Adrenal gland (tissue), 9 donors: ENCODE measurements at regions not wholly inside any gene's neighbourhood (a gene's known extent, or its start where the extent isn't known, plus 50 kb on each side); places are given as distances from the start of the nearest gene placed in this dataset.
"Not testable (repeated sequence)": the region's sequence is repeated elsewhere in the genome, so short reads cannot be mapped to it uniquely, and the experiment has no call there.

ENCODE experiments used
- DNase-seq, 7 donors: peaks; one replicate each; pipeline ENCODE4 v3.0.0-alpha.2; 2019 to 2020
- H3K27ac ChIP-seq, 5 donors: fragments of 200-600 bp; sonication (generic) in 4 of 5; 1 replicate in 3 of 5; 2 replicates in 2 of 5; pipeline versions ENCODE4 v1.5.1 to v1.8.0; 2016 to 2020; ENCODE audit warnings: mild to moderate bottlenecking in 1 of 5
- H3K27me3 ChIP-seq: fragments of 200-600 bp; 2 replicates; pipeline ENCODE4 v1.8.0; 2021
- H3K36me3 ChIP-seq, 2 donors: fragments of 200-600 bp; replicated peaks in 1 of 2; 1 replicate in 1 of 2; 2 replicates in 1 of 2; pipeline versions ENCODE4 v1.5.1 to v1.8.0; 2018 to 2022
- H3K4me1 ChIP-seq, 2 donors: fragments of 200-600 bp; replicated peaks in 1 of 2; 1 replicate in 1 of 2; 2 replicates in 1 of 2; pipeline versions ENCODE4 v1.5.1 to v1.8.0; 2018 to 2021
- H3K4me3 ChIP-seq, 4 donors: fragments of 200-600 bp; sonication (generic) in 3 of 4; one replicate each; pipeline ENCODE4 v1.5.1; 2016 to 2018
- H3K9me3 ChIP-seq, 3 donors: fragments of 200-600 bp; sonication (generic) in 1 of 3; replicated peaks in 1 of 3; 1 replicate in 2 of 3; 2 replicates in 1 of 3; pipeline versions ENCODE4 v1.5.1 to v1.8.0; 2016 to 2021
- POLR2A ChIP-seq, 2 donors: fragments of 450-650 bp; IDR thresholded peaks; one replicate each; pipeline ENCODE4 v1.6.1; 2017; ENCODE audit warnings: antibody characterized with exemption in 2 of 2, mild to moderate bottlenecking in 2 of 2, moderate library complexity in 1 of 2
- WGBS, 4 donors: extraction: QIAGEN DNeasy Blood & Tissue Kit in 2 of 4; methylation state at CpG; one replicate each; pipeline versions ENCODE4 v1.1.5 to v1.1.7; 2013 to 2017; 5-methylcytosine and 5-hydroxymethylcytosine counted together
- intact Hi-C, 2 donors: fragments of 100-400 bp; cut with DNase I; formaldehyde crosslinking; loops; one replicate each; pipeline versions ENCODE4 v1.14.1 to v1.15.0; 2022 to 2023
- TF ChIP-seq, protein P1 (sequence below), 6 experiments: fragments of 450-650 bp in 4 of 6; fragments of 200-600 bp in 2 of 6; sonication (generic) in 1 of 6; IDR thresholded peaks; 1 replicate in 5 of 6; 2 replicates in 1 of 6; pipeline versions ENCODE4 v1.5.1 to v1.8.0; 2016 to 2021; ENCODE audit warnings: antibody characterized with exemption in 6 of 6, mild to moderate bottlenecking in 2 of 6, moderate library complexity in 1 of 6
- donor health status: healthy with polysubstance abuse.
- donor health status: Bipolar disorder and iron deficiency.
- donor health status: DM: yes; HTN: yes; CAD: no.
- donor health status: DM: no; HTN: no; CAD: no.
- donor health status: DM: no; HTN: no; CAD: no.

DNA sequence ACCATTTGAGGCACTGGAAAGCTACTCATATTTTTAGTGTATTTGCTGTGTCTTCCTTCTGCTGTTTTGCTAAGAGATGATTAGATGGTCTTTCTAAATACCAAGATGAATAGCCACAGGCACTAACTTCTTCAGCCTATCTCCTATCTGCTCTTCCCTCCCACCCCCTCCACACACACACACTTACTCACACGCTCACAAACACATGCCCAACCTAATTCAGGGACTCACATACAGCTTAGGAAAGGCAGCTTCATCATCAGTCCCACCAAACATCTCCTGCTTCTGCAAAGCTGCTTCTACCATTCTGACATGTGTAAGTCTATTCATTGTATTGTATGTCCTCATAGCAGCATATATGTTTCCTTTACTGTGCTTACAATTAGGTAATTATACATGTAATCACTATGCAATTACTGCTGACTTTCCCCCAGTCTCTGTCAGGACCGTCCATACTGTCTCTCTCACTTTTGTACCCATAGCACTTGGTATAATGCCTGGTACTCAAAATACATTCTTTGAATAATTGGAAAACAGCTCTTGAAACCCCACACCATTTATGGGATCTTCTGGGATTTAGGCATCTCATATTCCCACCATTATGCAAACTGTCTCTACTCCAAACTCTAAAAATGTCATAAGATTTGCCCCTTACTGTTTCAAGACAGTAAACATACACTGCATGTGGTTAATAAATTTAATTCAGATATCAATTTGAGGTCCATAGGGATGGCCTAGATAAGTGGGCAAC lies 83.3 kb upstream of the HIF1A start:
- TF ChIP-seq, protein P1, sequence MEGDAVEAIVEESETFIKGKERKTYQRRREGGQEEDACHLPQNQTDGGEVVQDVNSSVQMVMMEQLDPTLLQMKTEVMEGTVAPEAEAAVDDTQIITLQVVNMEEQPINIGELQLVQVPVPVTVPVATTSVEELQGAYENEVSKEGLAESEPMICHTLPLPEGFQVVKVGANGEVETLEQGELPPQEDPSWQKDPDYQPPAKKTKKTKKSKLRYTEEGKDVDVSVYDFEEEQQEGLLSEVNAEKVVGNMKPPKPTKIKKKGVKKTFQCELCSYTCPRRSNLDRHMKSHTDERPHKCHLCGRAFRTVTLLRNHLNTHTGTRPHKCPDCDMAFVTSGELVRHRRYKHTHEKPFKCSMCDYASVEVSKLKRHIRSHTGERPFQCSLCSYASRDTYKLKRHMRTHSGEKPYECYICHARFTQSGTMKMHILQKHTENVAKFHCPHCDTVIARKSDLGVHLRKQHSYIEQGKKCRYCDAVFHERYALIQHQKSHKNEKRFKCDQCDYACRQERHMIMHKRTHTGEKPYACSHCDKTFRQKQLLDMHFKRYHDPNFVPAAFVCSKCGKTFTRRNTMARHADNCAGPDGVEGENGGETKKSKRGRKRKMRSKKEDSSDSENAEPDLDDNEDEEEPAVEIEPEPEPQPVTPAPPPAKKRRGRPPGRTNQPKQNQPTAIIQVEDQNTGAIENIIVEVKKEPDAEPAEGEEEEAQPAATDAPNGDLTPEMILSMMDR (IDR thresholded peaks at IDR 0.05), result no peak
- no peak for TF ChIP-seq POLR2A (IDR thresholded peaks at IDR 0.05)
- H3K4me1 ChIP-seq, result peaks cover 0 to 27% of the 10 kb centered on the region in 2 donors
- H3K27me3 ChIP-seq, result no peaks in the 10 kb centered on the region
- H3K36me3 ChIP-seq, result no peaks in the 10 kb centered on the region
- 87 to 100% (median 88%) methylated on average over 2 of the region's 2 CpGs for WGBS, 4 donors
- H3K9me3 ChIP-seq, result no peaks in the 10 kb centered on the region
- intact Hi-C loops, result no loop called here
- H3K27ac ChIP-seq, result no peak overlapping the region
- no peak overlapping the region for H3K4me3 ChIP-seq
- no peak for DNase-seq

DNA sequence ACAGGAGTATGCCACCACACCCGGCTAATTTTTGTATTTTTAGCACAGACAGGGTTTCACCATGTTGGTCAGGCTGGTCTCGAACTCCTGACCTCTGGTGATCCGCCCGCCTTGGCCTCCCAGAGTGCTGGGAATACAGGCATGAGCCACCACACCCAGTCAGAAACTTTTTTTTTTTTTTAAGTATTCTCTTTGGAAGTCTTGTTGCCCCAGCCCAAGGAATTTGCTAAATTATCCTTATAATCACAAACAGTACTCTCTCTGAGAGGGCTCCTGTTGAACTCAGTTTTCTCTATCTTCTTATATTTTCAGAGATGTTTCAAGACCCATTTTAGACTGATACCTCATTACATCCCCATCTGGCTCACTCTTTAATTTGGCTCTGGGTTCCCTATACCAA lies 82.3 kb upstream of the HIF1A start:
- H3K27ac ChIP-seq, H3K27me3 ChIP-seq, H3K9me3 ChIP-seq, DNase-seq, intact Hi-C loops, H3K4me3 ChIP-seq, H3K36me3 ChIP-seq: not testable (repeated sequence)
- WGBS, 4 donors, result 94 to 96% (median 96%) methylated on average over 4 of the region's 4 CpGs
- H3K4me1 ChIP-seq, result peaks cover 0 to 27% of the 10 kb centered on the region in 2 donors

DNA sequence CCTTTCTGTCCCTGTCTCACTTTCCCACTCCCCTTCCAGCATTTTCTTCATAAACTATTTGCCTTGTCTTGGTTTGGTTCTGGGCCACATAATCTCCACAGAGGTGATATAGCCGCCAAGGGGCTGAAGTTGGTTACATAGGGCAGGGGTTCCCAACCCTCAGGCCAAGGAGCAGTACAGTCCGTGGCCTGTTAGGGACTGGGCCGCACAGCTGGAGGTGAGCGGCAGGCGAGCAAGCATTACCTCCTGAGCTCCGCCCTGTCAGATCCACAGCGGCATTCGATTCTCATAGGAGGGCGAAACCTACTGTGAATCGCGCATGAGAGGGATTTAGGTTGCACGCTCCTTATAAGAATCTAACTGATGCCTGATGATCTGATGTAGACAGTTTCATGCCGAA lies 80.6 kb upstream of the HIF1A start:
- 93 to 97% (median 97%) methylated on average over 13 of the region's 13 CpGs for WGBS, 4 donors
- H3K36me3 ChIP-seq, result no peaks in the 10 kb centered on the region
- no peaks in the 10 kb centered on the region for H3K9me3 ChIP-seq
- no peak overlapping the region for H3K27ac ChIP-seq
- TF ChIP-seq, protein P1 (IDR thresholded peaks at IDR 0.05), result no peak
- no peak for TF ChIP-seq POLR2A (IDR thresholded peaks at IDR 0.05)
- no peaks in the 10 kb centered on the region for H3K27me3 ChIP-seq
- intact Hi-C loops, result no loop called here
- H3K4me1 ChIP-seq, result peaks cover 0 to 18% of the 10 kb centered on the region in 2 donors
- DNase-seq, result no peak
- no peak overlapping the region for H3K4me3 ChIP-seq

DNA sequence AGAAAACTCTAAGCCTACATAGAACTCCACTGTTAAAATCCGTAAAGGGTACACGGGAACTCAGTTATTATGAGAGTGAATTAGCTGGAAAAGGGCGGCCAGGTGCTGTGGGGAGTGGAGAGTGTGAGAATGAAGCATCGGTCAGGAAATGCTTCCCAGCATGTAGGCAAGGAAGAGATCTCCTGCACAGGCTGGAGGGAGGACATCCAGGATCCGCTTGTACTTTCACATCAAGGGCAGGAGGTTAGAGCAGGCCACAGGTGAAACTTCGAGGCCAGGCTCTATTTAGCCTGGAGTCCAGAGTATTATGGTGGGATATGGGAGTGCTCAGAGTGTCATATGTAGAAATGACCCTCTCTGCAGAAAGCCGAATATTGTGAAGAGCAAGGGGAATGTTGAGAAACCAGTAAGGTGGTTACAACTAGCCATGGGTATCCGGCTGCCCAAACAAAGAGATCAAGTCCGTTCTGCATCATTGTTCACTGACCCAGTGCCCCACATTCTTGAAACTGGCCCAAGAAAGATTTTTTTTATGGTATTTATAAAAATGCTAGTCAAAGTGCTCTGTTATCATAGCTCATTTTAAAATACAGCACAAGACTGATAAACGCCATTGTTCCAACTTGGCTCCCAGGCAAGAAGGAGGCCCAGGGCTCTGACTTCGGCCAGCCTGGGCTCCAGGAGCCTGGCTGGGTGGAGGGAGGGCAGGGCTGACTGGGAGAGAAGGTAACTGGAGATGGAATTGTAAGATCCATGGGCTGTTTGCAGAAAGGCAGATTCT lies 79.4 kb upstream of the HIF1A start:
- no peak for TF ChIP-seq POLR2A (IDR thresholded peaks at IDR 0.05)
- TF ChIP-seq, protein P1 (IDR thresholded peaks at IDR 0.05), result no peak
- Histone ChIP-seq H3K27me3 (no peaks in the 10 kb centered on the region), H3K4me1 (peaks cover 0 to 25% of the 10 kb centered on the region in 2 donors), H3K9me3 (no peaks in the 10 kb centered on the region), H3K27ac (peak overlapping the region in 4 of 5 donors; percentile 41 to 76 (median 56)), H3K4me3 (no peak overlapping the region), H3K36me3 (no peaks in the 10 kb centered on the region)
- WGBS, 4 donors, result 68 to 71% (median 70%) methylated on average over 11 of the region's 11 CpGs
- DNase-seq, result peak in 1 of 7 donors; percentile 25
- intact Hi-C loops, result no loop called here
